Calu3 (cell line): ENCODE measurements at regions not wholly inside any gene's neighbourhood (a gene's known extent, or its start where the extent isn't known, plus 50 kb on each side); places are given as distances from the start of the nearest gene placed in this dataset.

Experiments
- BruUV-seq: library from RNA; stranded (reverse); fragments of 400-500 nt; replicated peaks from 2 replicates; lab custom pipeline; 2021; lab: Mats Ljungman, UMichigan
- CTCF ChIA-PET: fragments of 300-600 bp; sonication (Branson Sonifier 250); formaldehyde crosslinking; loops from one replicate; lab custom pipeline; 2022; ENCODE audit warnings: antibody characterized with exemption; lab: Charles Lee
- DNase-seq: peaks from one replicate; pipeline ENCODE4 v3.0.0; 2022
- H3K27ac Mint-ChIP-seq: one replicate; pipeline ENCODE4 v1.8.0; 2022; ENCODE audit warnings: mixed read lengths; ENCODE audit not compliant: unreplicated experiment
- H3K27me3 Mint-ChIP-seq: one replicate; pipeline ENCODE4 v1.8.0; 2022; ENCODE audit warnings: mixed read lengths; ENCODE audit not compliant: unreplicated experiment
- H3K36me3 Mint-ChIP-seq: one replicate; pipeline ENCODE4 v1.8.0; 2022; ENCODE audit warnings: mild to moderate bottlenecking, moderate library complexity, mixed read lengths; ENCODE audit not compliant: insufficient read depth, unreplicated experiment
- H3K4me1 Mint-ChIP-seq: one replicate; pipeline ENCODE4 v1.8.0; 2022; ENCODE audit warnings: mild to moderate bottlenecking, low read depth, mixed read lengths; ENCODE audit not compliant: unreplicated experiment
- H3K4me3 Mint-ChIP-seq: one replicate; pipeline ENCODE4 v1.8.0; 2022; ENCODE audit warnings: mild to moderate bottlenecking, low read depth, moderate library complexity, mixed read lengths; ENCODE audit not compliant: unreplicated experiment
- H3K9me3 Mint-ChIP-seq: one replicate; pipeline ENCODE4 v1.8.0; 2022; ENCODE audit warnings: low read depth, mixed read lengths; ENCODE audit not compliant: unreplicated experiment
- CTCF ChIP-seq: fragments of 200-600 bp; IDR thresholded peaks from one replicate; pipeline ENCODE4 v1.8.0; 2022; ENCODE audit warnings: antibody characterized with exemption; ENCODE audit not compliant: unreplicated experiment
- intact Hi-C: fragments of 100-400 bp; cut with micrococcal nuclease; formaldehyde crosslinking; loops from one replicate; pipeline ENCODE4 v1.10.0; 2022; ENCODE audit not compliant: unreplicated experiment

- no TSS peak for BruUV-seq
- intact Hi-C loops: loop anchor here (1.0 kb wide), 1 partner anchor 173 kb away; no protein-coding TSS in a partner anchor
Measured at GRCh38 chr13:31408927-31409326, 209.2 kb downstream of the B3GLCT start.

GRCh38 chr13:31409678-31410356 is 210.0 kb downstream of the B3GLCT start:
- H3K27me3 Mint-ChIP-seq: peaks cover 13% of the 10 kb centered on the region
- no peaks in the 10 kb centered on the region for H3K4me1 Mint-ChIP-seq
- CTCF ChIA-PET: no interaction called here
- H3K36me3 Mint-ChIP-seq: no peaks in the 10 kb centered on the region
- no TSS peak for BruUV-seq
- DNase-seq: no peak
- intact Hi-C loops: loop anchor here (1.0 kb wide), 1 partner anchor 174 kb away; no protein-coding TSS in a partner anchor
- no peak overlapping the region for H3K27ac Mint-ChIP-seq
- no peaks in the 10 kb centered on the region for H3K9me3 Mint-ChIP-seq
- no peak for TF ChIP-seq CTCF
- H3K4me3 Mint-ChIP-seq: no peak overlapping the region

More at GRCh38 chr13:31408927-31409326, 209.2 kb downstream of the B3GLCT start:
- H3K9me3 Mint-ChIP-seq: no peaks in the 10 kb centered on the region
- H3K36me3 Mint-ChIP-seq: no peaks in the 10 kb centered on the region
- TF ChIP-seq CTCF: no peak
- CTCF ChIA-PET: no interaction called here
- DNase-seq: no peak
- H3K4me1 Mint-ChIP-seq: no peaks in the 10 kb centered on the region
- H3K4me3 Mint-ChIP-seq: no peak overlapping the region
- H3K27ac Mint-ChIP-seq: no peak overlapping the region
- H3K27me3 Mint-ChIP-seq: peaks cover 7% of the 10 kb centered on the region

- Mint-ChIP-seq H3K27me3 (peaks cover 16% of the 10 kb centered on the region), H3K27ac (no peak overlapping the region), H3K4me3 (no peak overlapping the region), H3K4me1 (no peaks in the 10 kb centered on the region), H3K9me3 (no peaks in the 10 kb centered on the region), H3K36me3 (no peaks in the 10 kb centered on the region)
- CTCF ChIA-PET: interaction anchor here (0.6 kb wide), 1 partner anchor 496 kb away, joined by 4 read pairs; no protein-coding TSS in a partner anchor
- no peak for DNase-seq
- no TSS peak for BruUV-seq
- intact Hi-C loops: no loop called here
- TF ChIP-seq CTCF: no peak
Measured at GRCh38 chr13:31413516-31413915, 213.7 kb downstream of the B3GLCT start.

- Mint-ChIP-seq H3K36me3 (no peaks in the 10 kb centered on the region), H3K27me3 (peaks cover 38% of the 10 kb centered on the region), H3K4me3 (no peak overlapping the region), H3K27ac (no peak overlapping the region), H3K9me3 (no peaks in the 10 kb centered on the region), H3K4me1 (no peaks in the 10 kb centered on the region)
- no peak for TF ChIP-seq CTCF
- DNase-seq: no peak
- CTCF ChIA-PET: no interaction called here
- no TSS peak for BruUV-seq
- intact Hi-C loops: no loop called here
Measured at GRCh38 chr13:31416066-31416465, 216.3 kb downstream of the B3GLCT start.
